HEK293T (cell line): ENCODE measurements at regions not wholly inside any gene's neighbourhood (a gene's known extent, or its start where the extent isn't known, plus 50 kb on each side); places are given as distances from the start of the nearest gene placed in this dataset.

Experiments used
- FOXK2 ChIP-seq: fragments of 450-650 bp; IDR thresholded peaks from 2 replicates; pipeline ENCODE4 v1.6.1; 2016; ENCODE audit warnings: mild to moderate bottlenecking
- HDGF ChIP-seq: fragments of 450-650 bp; IDR thresholded peaks from 2 replicates; pipeline ENCODE4 v1.6.1; 2017; ENCODE audit warnings: antibody characterized with exemption, borderline replicate concordance
- ZNF384 ChIP-seq: fragments of 450-650 bp; IDR thresholded peaks from 2 replicates; pipeline ENCODE4 v1.6.1; 2016

DNA sequence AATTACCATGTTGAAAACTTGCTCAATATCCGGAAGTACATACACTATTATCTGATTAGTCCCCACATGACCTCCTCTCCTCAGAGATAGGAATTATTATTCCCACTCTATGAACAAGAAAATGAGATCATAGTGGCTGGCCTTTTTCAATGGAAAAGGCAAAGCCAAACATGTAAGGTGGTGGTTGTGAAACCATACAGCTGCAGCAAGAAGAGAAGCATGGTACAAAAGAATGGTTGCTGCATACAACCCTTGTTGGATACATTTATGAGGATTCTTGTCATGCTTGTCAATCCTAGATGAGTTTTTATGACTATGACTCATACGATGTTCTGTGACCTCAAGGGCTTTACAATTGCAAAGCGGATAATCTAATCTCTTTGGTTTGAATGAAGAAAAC is 514.7 kb downstream of the PLPP3 start:
- no peak for TF ChIP-seq HDGF
- TF ChIP-seq FOXK2: no peak
- no peak for TF ChIP-seq ZNF384
